Right kidney (tissue), 1 donor: ENCODE measurements at regions not wholly inside any gene's neighbourhood (a gene's known extent, or its start where the extent isn't known, plus 50 kb on each side); places are given as distances from the start of the nearest gene placed in this dataset.
"Not testable (repeated sequence)": the region's sequence is repeated elsewhere in the genome, so short reads cannot be mapped to it uniquely, and the experiment has no call there.

ENCODE experiments used
- DNase-seq: peaks from one replicate; pipeline ENCODE4 v3.0.0-alpha.2; 2016

DNA sequence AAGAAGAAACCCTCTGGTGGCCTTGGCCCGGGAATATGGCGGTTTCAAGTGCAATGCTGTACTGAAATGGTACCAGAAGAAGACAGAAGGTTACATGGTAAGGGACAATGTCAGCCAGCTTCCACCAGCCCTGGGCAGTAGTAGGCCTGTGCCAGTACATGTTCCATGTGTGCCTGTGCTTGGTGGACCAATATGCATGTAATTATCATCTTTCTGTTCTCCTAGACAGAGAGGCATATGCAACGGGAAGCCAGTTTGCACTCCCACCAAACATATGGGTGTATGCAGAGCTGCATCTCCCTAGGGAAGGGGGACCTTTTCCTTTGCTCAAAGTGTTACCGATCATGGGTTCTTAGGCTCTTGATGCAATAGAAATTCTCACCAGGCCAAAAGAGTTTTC lies 80.9 kb upstream of the ADORA2B start:
- not testable (repeated sequence) for DNase-seq

DNA sequence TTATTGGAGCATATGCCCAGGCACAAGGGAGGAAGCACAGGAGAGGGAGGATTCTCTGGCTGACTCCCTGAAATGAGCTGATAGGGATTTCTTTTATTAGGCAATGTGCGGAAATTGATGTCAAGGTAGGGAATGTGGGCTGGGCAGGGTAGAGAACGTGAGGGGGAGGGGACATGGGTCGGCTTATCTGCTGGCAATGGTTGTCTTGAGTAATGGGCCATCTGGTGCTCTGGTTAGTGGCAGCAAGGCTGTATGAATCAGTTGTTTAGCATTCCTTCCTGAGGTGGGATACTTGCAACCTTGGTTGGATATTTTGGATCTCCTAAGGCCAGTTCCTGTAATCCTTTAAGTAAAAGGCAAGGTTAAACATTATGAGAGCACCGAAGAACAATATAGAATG lies 80.5 kb upstream of the ADORA2B start:
- not testable (repeated sequence) for DNase-seq

GRCh38 chr17:15866015-15866414 lies 78.9 kb upstream of the ADORA2B start:
- not testable (repeated sequence) for DNase-seq

DNA sequence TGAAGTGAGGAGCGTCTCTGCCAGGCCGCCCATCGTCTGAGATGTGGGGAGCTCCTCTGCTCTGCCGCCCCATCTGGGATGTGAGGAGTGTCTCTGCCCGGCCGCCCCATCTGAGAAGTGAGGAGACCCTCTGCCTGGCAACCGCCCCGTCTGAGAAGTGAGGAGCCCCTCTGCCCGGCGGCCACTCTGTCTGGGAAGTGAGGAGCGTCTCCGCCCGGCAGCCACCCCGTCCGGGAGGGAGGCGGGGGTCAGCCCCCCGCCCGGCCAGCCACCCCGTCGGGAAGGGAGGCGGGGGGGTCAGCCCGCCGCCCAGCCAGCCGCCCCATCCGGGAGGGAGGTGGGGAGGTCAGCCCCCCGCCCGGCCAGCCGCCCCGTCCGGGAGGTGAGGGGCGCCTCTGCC lies 77.6 kb upstream of the ADORA2B start:
- not testable (repeated sequence) for DNase-seq

DNA sequence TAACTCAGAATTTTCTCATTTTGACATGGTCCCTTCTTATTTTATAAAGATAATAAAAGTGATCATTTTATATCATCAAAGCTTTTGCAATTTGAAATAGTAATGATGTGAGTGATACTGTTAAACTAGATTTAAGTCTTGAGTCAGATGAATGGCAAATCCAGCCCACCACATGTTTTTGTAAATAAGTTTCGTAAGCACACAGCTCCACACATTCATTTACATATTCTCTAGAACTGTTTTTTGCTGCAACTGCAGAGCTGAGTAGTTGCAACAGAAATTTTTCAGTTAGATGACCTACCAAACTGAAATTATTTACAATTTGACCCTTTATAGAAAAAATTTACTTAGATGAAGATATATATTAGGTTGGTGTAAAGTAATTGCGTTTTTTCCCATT lies 75.1 kb upstream of the ADORA2B start:
- DNase-seq: not testable (repeated sequence)

DNA sequence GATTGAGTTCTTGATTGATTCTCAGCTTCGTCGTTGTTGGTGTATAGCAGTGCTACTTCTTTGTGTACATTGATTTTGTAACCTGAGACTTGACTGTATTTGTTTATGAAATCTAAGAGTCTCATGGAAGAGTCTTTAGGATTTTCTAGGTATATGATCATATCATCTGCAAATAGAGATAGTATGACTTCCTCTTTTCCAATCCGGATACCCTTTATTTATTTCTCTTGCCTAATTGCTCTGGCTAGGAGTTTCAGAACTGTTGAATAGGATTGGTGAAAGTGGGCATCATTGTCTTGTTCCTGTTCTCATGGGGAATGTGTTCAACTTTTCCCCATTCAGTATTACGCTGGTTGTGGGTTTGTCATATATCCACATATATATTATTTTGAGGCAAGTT lies 72.3 kb upstream of the ADORA2B start:
- DNase-seq: not testable (repeated sequence)

- DNase-seq: not testable (repeated sequence)
Measured at GRCh38 chr17:15877882-15878500, 66.9 kb upstream of the ADORA2B start.

- no peak for DNase-seq
Measured at GRCh38 chr17:15882058-15882720, 62.7 kb upstream of the ADORA2B start.

DNA sequence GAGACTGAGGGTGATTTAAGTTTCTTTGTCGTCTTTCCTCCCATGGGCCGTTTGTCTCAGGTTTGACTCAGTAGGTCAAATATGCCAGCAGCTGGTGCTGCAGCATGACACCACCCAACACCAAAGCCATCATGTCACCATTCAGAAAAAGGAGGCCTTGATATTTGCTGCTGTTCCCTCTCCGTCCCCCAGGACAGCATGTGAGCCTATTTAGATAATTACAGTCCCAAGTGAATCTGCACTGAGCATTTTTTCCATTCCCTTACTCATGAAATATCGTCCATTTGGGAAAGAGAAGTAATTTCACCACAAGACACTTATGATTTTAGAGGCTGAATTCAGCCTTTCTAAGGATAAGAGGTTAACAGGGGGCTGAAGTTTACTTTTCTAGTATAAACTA lies 62.2 kb upstream of the ADORA2B start:
- no peak for DNase-seq

- DNase-seq: no peak
Measured at GRCh38 chr17:15883617-15884111, 61.3 kb upstream of the ADORA2B start.

DNA sequence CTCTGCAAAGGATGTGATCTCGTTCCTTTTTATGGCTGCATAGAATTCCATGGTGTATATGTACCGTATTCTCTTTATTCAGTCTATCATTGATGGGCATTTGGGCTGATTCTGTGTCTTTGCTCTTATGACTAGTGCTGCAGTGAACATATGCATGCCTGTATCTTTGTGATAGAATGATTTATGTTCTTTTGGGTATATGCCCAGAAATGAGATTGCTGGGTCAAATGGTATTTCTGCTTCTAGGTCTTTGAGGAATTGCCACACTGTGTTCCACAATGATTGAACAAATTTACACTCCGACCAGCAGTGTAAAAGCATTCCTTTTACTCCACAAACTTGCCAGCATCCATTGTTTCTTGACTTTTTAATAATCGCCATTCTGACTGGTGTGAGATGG lies 60.2 kb upstream of the ADORA2B start:
- no peak for DNase-seq

DNA sequence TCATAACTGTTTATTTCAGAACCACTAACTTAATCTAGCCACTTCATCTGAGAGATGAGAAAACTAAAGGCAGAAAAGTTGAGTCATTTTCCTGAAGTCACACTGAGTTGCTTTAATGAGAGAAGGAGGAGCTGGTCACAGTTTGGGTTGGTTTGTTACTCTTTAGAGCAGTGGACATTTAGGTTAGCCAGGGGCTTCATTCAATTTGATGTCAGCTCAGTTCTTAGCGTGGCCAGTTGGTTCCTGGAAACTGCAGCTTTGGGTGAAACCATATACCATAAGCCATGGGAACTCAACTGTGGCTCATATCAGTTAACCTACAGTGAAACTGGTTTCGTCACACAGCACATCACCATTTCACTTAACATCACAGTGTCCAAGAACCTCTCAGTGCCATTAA lies 59.2 kb upstream of the ADORA2B start:
- no peak for DNase-seq

DNA sequence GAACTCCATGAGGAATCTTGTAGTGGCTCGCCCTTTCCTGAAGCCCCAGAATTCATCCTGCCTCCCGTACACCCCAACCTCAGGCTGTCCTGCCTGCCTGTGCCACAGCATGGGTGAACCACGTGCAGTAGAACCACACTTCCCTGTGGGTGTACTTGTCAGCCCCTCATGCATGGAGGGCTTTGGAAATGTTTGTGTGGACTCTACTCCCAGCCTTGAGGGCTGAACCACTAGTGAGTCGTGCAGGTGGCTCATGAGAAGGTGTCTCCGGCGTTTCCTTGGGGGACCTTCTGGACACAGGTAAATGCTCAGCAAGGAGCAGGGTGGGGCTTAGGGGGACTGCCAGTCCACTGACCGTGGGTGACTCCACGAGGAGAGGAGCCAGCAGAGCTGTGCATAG lies 58.7 kb upstream of the ADORA2B start:
- no peak for DNase-seq

GRCh38 chr17:15886804-15887203 lies 58.1 kb upstream of the ADORA2B start:
- DNase-seq: no peak

DNA sequence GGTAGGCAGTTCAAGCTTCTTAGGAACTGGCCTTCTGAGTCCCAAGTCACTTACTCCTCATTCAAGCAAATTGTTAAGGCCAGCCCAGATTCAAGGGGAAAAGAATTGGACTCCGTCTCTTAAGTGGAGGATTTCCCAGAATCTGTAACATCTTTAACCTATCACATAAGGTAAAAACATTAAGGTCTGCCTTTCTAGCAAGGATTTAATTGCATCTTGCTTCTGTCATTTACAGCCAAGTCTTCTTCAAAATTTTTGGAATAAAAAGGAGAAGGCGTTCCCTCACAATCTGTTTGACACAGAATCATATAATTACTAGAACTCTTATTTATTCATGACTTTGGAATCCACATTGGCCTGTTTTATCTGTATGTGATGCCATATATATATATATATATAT lies 56.5 kb upstream of the ADORA2B start:
- DNase-seq: no peak

GRCh38 chr17:15890279-15890892 lies 54.5 kb upstream of the ADORA2B start:
- DNase-seq: no peak

GRCh38 chr17:15891318-15891717 lies 53.6 kb upstream of the ADORA2B start:
- no peak for DNase-seq

GRCh38 chr17:15892244-15892643 lies 52.7 kb upstream of the ADORA2B start:
- no peak for DNase-seq

DNA sequence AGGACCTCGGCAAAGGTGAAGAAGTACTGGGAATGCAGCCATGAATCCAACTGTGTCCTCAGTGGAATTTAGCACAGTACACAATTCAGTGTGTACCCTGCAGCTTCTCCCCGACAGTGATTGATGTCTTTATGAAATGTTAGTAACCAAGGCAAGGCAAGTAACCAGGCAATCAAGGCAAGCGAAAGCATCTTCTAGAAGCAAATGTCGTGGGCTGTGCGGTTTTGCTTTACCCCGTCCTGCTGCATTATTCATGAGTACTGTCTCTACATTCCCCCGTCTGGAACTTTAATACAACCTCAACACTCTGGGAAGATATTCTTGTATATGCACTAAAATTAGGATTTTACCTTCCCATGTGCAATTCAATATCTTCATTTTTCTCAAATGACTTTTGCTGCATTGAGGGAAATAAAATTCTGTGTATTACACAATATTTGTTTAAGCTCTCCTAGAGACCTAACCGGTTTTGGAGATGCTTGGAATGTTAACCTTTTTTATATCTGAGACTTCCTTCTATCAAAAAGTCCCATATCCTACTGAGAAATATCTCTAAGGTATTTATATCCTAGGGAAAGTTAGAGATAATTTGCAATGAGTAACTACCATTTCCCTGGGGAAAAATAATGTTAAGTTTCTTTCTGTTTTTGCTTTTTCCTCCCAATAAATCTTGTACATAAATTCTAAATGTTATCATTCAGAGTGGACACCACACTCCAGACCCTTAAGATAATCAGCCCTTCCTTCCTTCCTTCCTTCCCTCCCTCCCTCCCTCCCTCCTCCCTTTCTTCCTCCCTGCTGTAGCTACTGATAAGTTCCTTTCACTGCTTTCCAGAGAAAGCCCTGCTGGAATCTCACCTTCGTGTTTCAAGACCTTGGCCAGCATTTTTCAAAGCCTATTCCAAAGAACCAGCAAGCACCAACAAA lies 51.9 kb upstream of the ADORA2B start:
- DNase-seq: no peak

GRCh38 chr17:15893658-15894024 lies 51.3 kb upstream of the ADORA2B start:
- no peak for DNase-seq

GRCh38 chr17:15894258-15894657 lies 50.7 kb upstream of the ADORA2B start:
- no peak for DNase-seq

- no peak for DNase-seq
Measured at GRCh38 chr17:15894913-15895658, 49.8 kb upstream of the ADORA2B start.
